ENCODE measurements at regions not wholly inside any gene's neighbourhood (a gene's known extent, or its start where the extent isn't known, plus 50 kb on each side); places are given as distances from the start of the nearest gene placed in this dataset.

DNA sequence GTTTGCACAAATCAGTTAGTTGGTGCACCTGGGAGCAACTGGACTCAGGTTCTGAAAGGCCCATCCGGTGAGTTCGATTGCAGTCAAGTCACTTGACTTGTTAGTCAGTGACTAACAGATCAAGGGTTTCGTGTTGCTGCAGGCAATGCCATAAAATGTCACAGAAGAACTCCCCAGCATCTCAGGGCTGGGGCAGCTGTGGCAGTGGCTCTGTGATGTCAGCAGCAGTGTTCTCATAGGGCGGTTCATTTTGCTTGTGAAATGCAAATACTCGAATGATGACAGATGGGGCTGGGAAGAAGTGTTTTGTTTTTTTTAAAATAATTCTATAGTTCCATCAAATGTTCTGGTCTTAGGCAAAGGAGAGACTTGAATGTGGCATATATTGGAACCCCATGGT lies 287.8 kb downstream of the LMX1A start:
- Histone ChIP-seq H4K20me1 (ENCODE audit: control insufficient read depth, extremely low read depth, insufficient read depth, low read length) (no peaks in the 10 kb centered on the region), H3K9ac (ENCODE audit: control insufficient read depth, extremely low read depth, insufficient read depth, low read length) (no peak overlapping the region), H3K4me3 (ENCODE audit: control insufficient read depth in 2 of 3, extremely low read depth in 1 of 3, insufficient read depth in 2 of 3, low read depth in 1 of 3, low read length in 3 of 3) (no peak overlapping the region), H3K27me3 (ENCODE audit: control insufficient read depth, extremely low read depth, insufficient read depth, low read length) (no peaks in the 10 kb centered on the region), H2AFZ (ENCODE audit: control insufficient read depth, low read length) (no peak overlapping the region), H3K36me3 (ENCODE audit: control insufficient read depth in 2 of 2, extremely low read depth in 1 of 2, insufficient read depth in 2 of 2, low read length in 2 of 2) (no peaks in the 10 kb centered on the region), H3K4me1 (ENCODE audit: control insufficient read depth, extremely low read depth, insufficient read depth, low read length) (no peaks in the 10 kb centered on the region), H3K9me3 (ENCODE audit: control insufficient read depth, low read depth, low read length) (no peaks in the 10 kb centered on the region), H3K79me2 (ENCODE audit: control insufficient read depth, insufficient read depth, low read length) (no peaks in the 10 kb centered on the region), H3K9me1 (ENCODE audit: control insufficient read depth, extremely low read depth, insufficient read depth, low read length) (no peaks in the 10 kb centered on the region), H3K4me2 (ENCODE audit: control insufficient read depth, extremely low read depth, insufficient read depth, low read depth, low read length) (no peak overlapping the region), H3K27ac (ENCODE audit: control insufficient read depth, insufficient read depth, low read length) (no peak overlapping the region)
- dilution Hi-C loops (cut with MboI; ENCODE audit: extremely low pct_ligation_motif_present, low sequenced_read_pairs) = no loop called here
- FAIRE-seq (no peak), DNase-seq (ENCODE audit: low read depth, low spot score) (no peak)
- TF ChIP-seq, protein P1, sequence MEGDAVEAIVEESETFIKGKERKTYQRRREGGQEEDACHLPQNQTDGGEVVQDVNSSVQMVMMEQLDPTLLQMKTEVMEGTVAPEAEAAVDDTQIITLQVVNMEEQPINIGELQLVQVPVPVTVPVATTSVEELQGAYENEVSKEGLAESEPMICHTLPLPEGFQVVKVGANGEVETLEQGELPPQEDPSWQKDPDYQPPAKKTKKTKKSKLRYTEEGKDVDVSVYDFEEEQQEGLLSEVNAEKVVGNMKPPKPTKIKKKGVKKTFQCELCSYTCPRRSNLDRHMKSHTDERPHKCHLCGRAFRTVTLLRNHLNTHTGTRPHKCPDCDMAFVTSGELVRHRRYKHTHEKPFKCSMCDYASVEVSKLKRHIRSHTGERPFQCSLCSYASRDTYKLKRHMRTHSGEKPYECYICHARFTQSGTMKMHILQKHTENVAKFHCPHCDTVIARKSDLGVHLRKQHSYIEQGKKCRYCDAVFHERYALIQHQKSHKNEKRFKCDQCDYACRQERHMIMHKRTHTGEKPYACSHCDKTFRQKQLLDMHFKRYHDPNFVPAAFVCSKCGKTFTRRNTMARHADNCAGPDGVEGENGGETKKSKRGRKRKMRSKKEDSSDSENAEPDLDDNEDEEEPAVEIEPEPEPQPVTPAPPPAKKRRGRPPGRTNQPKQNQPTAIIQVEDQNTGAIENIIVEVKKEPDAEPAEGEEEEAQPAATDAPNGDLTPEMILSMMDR (optimal IDR thresholded peaks at IDR 0.05 in 1 of 3, IDR thresholded peaks at IDR 0.05 in 1 of 3, conservative IDR thresholded peaks at IDR 0.05 in 1 of 3; ENCODE audit: extremely low read depth in 1 of 3, insufficient read depth in 2 of 3, low read length in 3 of 3) = no peak
- no peak for TF ChIP-seq EZH2 (IDR thresholded peaks at IDR 0.05; ENCODE audit: low read length)

DNA sequence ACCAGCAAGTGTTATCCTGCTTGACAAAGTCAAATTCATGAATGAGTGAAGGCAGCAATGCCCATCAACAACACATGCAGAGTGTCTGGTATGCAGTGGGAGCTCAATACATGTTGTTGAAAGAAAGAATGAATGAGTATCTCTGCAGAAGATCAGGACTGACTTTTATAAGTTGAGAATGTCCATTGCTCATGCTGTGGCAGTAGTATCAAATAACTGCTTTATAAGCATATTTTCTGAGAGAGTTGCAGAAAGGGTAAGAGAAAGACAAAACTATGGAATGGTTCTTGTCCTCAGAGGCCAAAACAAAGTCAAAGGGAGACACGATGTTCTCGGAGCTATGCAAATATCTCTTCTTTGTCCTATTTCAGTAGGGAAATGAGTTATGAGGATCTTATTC lies 288.7 kb downstream of the LMX1A start:
- no peaks in the 10 kb centered on the region for H3K79me2 ChIP-seq (ENCODE audit: control insufficient read depth, insufficient read depth, low read length)
- FAIRE-seq = no peak
- dilution Hi-C loops (cut with MboI; ENCODE audit: extremely low pct_ligation_motif_present, low sequenced_read_pairs) = no loop called here

More for the DNA sequence above, 288.7 kb downstream of the LMX1A start:
- DNase-seq (ENCODE audit: low read depth, low spot score) = no peak
- H2AFZ ChIP-seq (ENCODE audit: control insufficient read depth, low read length) = no peak overlapping the region
- H3K27me3 ChIP-seq (ENCODE audit: control insufficient read depth, extremely low read depth, insufficient read depth, low read length) = no peaks in the 10 kb centered on the region
- no peaks in the 10 kb centered on the region for H3K9me1 ChIP-seq (ENCODE audit: control insufficient read depth, extremely low read depth, insufficient read depth, low read length)
- no peaks in the 10 kb centered on the region for H3K9me3 ChIP-seq (ENCODE audit: control insufficient read depth, low read depth, low read length)
- TF ChIP-seq EZH2 (IDR thresholded peaks at IDR 0.05; ENCODE audit: low read length) = no peak
- TF ChIP-seq, protein P1 (optimal IDR thresholded peaks at IDR 0.05 in 1 of 3, IDR thresholded peaks at IDR 0.05 in 1 of 3, conservative IDR thresholded peaks at IDR 0.05 in 1 of 3; ENCODE audit: extremely low read depth in 1 of 3, insufficient read depth in 2 of 3, low read length in 3 of 3) = no peak
- no peaks in the 10 kb centered on the region for H4K20me1 ChIP-seq (ENCODE audit: control insufficient read depth, extremely low read depth, insufficient read depth, low read length)
- H3K9ac ChIP-seq (ENCODE audit: control insufficient read depth, extremely low read depth, insufficient read depth, low read length) = no peak overlapping the region
- H3K4me3 ChIP-seq (ENCODE audit: control insufficient read depth in 2 of 3, extremely low read depth in 1 of 3, insufficient read depth in 2 of 3, low read depth in 1 of 3, low read length in 3 of 3) = no peak overlapping the region
- no peak overlapping the region for H3K4me2 ChIP-seq (ENCODE audit: control insufficient read depth, extremely low read depth, insufficient read depth, low read depth, low read length)
- H3K4me1 ChIP-seq (ENCODE audit: control insufficient read depth, extremely low read depth, insufficient read depth, low read length) = no peaks in the 10 kb centered on the region
- H3K27ac ChIP-seq (ENCODE audit: control insufficient read depth, insufficient read depth, low read length) = no peak overlapping the region
- no peaks in the 10 kb centered on the region for H3K36me3 ChIP-seq (ENCODE audit: control insufficient read depth in 2 of 2, extremely low read depth in 1 of 2, insufficient read depth in 2 of 2, low read length in 2 of 2)

All from keratinocyte (primary cell).